ENCODE measurements at regions not wholly inside any gene's neighbourhood (a gene's known extent, or its start where the extent isn't known, plus 50 kb on each side); places are given as distances from the start of the nearest gene placed in this dataset.

DNA sequence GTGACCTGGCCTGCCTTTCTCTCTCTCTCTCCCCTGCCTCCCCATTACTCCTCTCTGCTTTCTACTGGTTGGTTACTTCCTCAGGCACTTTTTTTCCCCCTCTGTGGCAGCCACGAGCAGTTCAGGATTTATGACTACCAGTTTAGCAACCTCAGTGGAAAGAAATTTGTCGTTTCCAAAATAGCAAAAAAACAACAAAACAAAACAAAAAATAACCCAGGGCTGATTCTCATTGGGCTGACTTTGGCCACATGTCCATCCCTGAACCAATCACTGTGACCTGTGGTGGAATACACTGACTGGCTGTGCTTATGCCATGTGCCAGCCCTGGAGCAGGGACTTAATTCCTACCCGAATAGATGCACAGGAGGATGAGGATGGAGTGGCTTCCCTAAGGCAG lies 137.4 kb downstream of the TFAP2C start:
- H3K27ac Mint-ChIP-seq = no peak overlapping the region
- no peak for DNase-seq
- Histone ChIP-seq H3K4me1 (ENCODE audit: control insufficient read depth, insufficient read depth, low read length) (no peaks in the 10 kb centered on the region), H3K4me3 (ENCODE audit: low read length) (no peak overlapping the region), H3K27me3 (ENCODE audit: control insufficient read depth, insufficient read depth, low read length, poor library complexity, severe bottlenecking) (no peaks in the 10 kb centered on the region), H3K9me3 (ENCODE audit: control insufficient read depth, low read length) (no peaks in the 10 kb centered on the region), H3K9ac (ENCODE audit: extremely low read depth, low read length, poor library complexity, severe bottlenecking) (no peak overlapping the region), H3K27ac (ENCODE audit: low read depth, low read length) (no peak overlapping the region), H3K36me3 (ENCODE audit: control insufficient read depth, insufficient read depth, low read length) (no peaks in the 10 kb centered on the region)
- H3K4me3 Mint-ChIP-seq = no peak overlapping the region
- H3K36me3 Mint-ChIP-seq (ENCODE audit: low read depth) = no peaks in the 10 kb centered on the region
- WGBS, 2 experiments (ENCODE audit: insufficient coverage in 1 of 2, insufficient read length in 1 of 2) = 94 to 96% methylated on average over 3 of the region's 3 CpGs
- no peaks in the 10 kb centered on the region for H3K4me1 Mint-ChIP-seq
- H3K27me3 Mint-ChIP-seq (ENCODE audit: insufficient read depth) = peaks cover 20% of the 10 kb centered on the region
- H3K9me3 Mint-ChIP-seq = no peaks in the 10 kb centered on the region
- TF ChIP-seq CTCF (conservative IDR thresholded peaks at IDR 0.05) = no peak

DNA sequence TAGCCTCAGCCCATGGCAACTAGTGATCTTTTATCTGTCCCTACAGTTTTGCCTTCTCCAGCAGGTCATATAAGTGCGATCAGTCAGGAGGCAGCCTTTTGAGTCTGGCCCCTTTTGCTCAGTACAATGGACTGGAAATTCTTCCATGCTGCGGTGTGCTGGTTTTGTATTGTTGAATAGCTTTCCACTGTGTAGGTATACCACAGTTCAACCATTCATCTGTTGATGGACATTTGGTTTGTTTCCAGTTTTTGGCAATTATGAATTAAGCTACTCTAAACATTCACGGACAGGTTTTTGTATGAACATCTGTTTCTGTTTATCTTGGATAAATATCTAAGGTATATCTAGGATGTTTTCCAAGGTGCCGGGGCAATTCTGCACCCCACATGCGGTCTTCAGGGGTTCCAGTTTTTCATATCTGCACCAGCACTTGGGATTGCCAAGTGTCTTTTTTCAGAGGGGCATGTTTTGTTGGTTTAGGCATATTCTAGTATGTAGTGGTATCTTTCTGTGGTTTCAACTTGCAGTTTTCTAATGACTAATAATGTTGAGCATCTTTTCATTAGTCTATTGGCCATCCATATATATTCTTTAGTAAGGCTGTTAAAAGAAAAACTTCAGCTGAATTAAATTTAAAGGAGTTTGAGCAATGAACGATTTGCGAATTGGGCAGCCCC lies 141.0 kb downstream of the TFAP2C start:
- no peaks in the 10 kb centered on the region for H3K4me1 Mint-ChIP-seq
- no peak overlapping the region for H3K4me3 Mint-ChIP-seq
- H3K36me3 Mint-ChIP-seq (ENCODE audit: low read depth) = no peaks in the 10 kb centered on the region
- Histone ChIP-seq H3K4me3 (ENCODE audit: low read length) (no peak overlapping the region), H3K27ac (ENCODE audit: low read depth, low read length) (no peak overlapping the region), H3K4me1 (ENCODE audit: control insufficient read depth, insufficient read depth, low read length) (no peaks in the 10 kb centered on the region), H3K9ac (ENCODE audit: extremely low read depth, low read length, poor library complexity, severe bottlenecking) (no peak overlapping the region), H3K9me3 (ENCODE audit: control insufficient read depth, low read length) (no peaks in the 10 kb centered on the region), H3K27me3 (ENCODE audit: control insufficient read depth, insufficient read depth, low read length, poor library complexity, severe bottlenecking) (no peaks in the 10 kb centered on the region), H3K36me3 (ENCODE audit: control insufficient read depth, insufficient read depth, low read length) (no peaks in the 10 kb centered on the region)
- H3K9me3 Mint-ChIP-seq = no peaks in the 10 kb centered on the region
- H3K27me3 Mint-ChIP-seq (ENCODE audit: insufficient read depth) = peaks cover 8% of the 10 kb centered on the region
- DNase-seq = no peak
- no peak for TF ChIP-seq CTCF (conservative IDR thresholded peaks at IDR 0.05)
- no peak overlapping the region for H3K27ac Mint-ChIP-seq
- WGBS, 2 experiments (ENCODE audit: insufficient coverage in 1 of 2, insufficient read length in 1 of 2) = 73 to 89% methylated on average over 5 to 7 of the region's 7 CpGs

DNA sequence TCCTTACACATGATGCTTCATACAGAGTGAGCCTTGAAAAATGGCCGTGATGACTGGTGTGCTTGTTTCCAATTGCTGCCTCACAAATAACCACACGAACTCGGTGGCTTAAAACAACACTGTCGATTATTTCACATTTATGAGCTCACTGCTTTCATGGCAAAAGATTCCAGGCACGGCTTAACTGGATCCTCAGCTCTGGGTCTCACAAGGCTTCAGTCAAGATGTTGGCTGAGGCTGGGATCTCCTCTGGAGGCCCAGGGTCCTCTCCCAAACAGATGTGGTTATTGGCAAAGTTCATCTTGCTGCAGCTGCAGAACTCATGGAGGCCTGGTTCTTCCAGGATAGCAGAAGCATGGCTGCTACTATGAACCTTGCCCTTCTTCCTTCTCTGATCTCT lies 144.6 kb downstream of the TFAP2C start:
- no peaks in the 10 kb centered on the region for H3K27me3 Mint-ChIP-seq (ENCODE audit: insufficient read depth)

More for the DNA sequence above, 144.6 kb downstream of the TFAP2C start:
- no peak overlapping the region for H3K27ac ChIP-seq (ENCODE audit: low read depth, low read length)
- H3K4me1 ChIP-seq (ENCODE audit: control insufficient read depth, insufficient read depth, low read length) = no peaks in the 10 kb centered on the region
- H3K4me3 ChIP-seq (ENCODE audit: low read length) = no peak overlapping the region
- no peak for TF ChIP-seq CTCF (conservative IDR thresholded peaks at IDR 0.05)
- Mint-ChIP-seq H3K9me3 (no peaks in the 10 kb centered on the region), H3K4me1 (peaks cover 2% of the 10 kb centered on the region), H3K36me3 (ENCODE audit: low read depth) (no peaks in the 10 kb centered on the region), H3K27ac (no peak overlapping the region), H3K4me3 (no peak overlapping the region)
- no peaks in the 10 kb centered on the region for H3K9me3 ChIP-seq (ENCODE audit: control insufficient read depth, low read length)
- no peak overlapping the region for H3K9ac ChIP-seq (ENCODE audit: extremely low read depth, low read length, poor library complexity, severe bottlenecking)
- 92 to 94% methylated on average over 5 of the region's 5 CpGs for WGBS, 2 experiments (ENCODE audit: insufficient coverage in 1 of 2, insufficient read length in 1 of 2)
- H3K27me3 ChIP-seq (ENCODE audit: control insufficient read depth, insufficient read depth, low read length, poor library complexity, severe bottlenecking) = no peaks in the 10 kb centered on the region
- no peaks in the 10 kb centered on the region for H3K36me3 ChIP-seq (ENCODE audit: control insufficient read depth, insufficient read depth, low read length)
- no peak for DNase-seq

Measured in endodermal cell (in vitro differentiated cells).